PC-3 (cell line): ENCODE measurements at regions not wholly inside any gene's neighbourhood (a gene's known extent, or its start where the extent isn't known, plus 50 kb on each side); places are given as distances from the start of the nearest gene placed in this dataset.

ENCODE experiments used
- ATAC-seq: fragments of 200-7000 bp; cut with Tn5 transposase; 2 replicates; pipeline ENCODE4 v1.9.1; 2020; ENCODE audit warnings: mild to moderate bottlenecking, moderate library complexity
- BruUV-seq: library from RNA; stranded (reverse); fragments of 400-500 nt; replicated peaks from 2 replicates; lab custom pipeline; 2021; lab: Mats Ljungman, UMichigan
- CTCF ChIA-PET: fragments of 300-600 bp; sonication (Branson Sonifier 250); formaldehyde crosslinking; loops from one replicate; lab custom pipeline; 2022; ENCODE audit warnings: antibody characterized with exemption; lab: Charles Lee
- POLR2A ChIA-PET: fragments of 300-600 bp; sonication (Branson Sonifier 250); formaldehyde crosslinking; loops from one replicate; lab custom pipeline; 2022; ENCODE audit warnings: antibody characterized with exemption; ENCODE audit not compliant: unreplicated experiment; lab: Charles Lee
- DNase-seq: peaks from one replicate; pipeline ENCODE4 v3.0.0-alpha.2; 2015
- H2AFZ ChIP-seq: fragments of 300-600 bp; sonication (generic); 2 replicates; pipeline ENCODE4 v1.6.0; 2016; ENCODE audit warnings: antibody characterized with exemption, low read length
- H3F3A ChIP-seq: fragments of 300-600 bp; sonication (generic); one replicate; pipeline ENCODE4 v1.6.0; 2017; ENCODE audit warnings: antibody characterized with exemption, low read length, control low read depth, mild to moderate bottlenecking; ENCODE audit not compliant: unreplicated experiment
- H3K27ac ChIP-seq: fragments of 300-600 bp; sonication (generic); 2 replicates; pipeline ENCODE4 v1.5.1; 2016; ENCODE audit warnings: mild to moderate bottlenecking, low read length
- H3K27me3 ChIP-seq: fragments of 300-600 bp; sonication (generic); 2 replicates; pipeline ENCODE4 v1.6.1; 2016; ENCODE audit warnings: low read length, mixed read lengths
- H3K36me3 ChIP-seq: fragments of 300-600 bp; sonication (generic); 2 replicates; pipeline ENCODE4 v1.6.1; 2016; ENCODE audit warnings: low read depth, mixed run types, low read length, mixed read lengths
- H3K4me1 ChIP-seq: fragments of 300-600 bp; sonication (generic); 2 replicates; pipeline ENCODE4 v1.5.1; 2016; ENCODE audit warnings: low read length; ENCODE audit not compliant: insufficient read depth
- H3K4me2 ChIP-seq: fragments of 300-600 bp; sonication (generic); 2 replicates; pipeline ENCODE4 v1.6.0; 2016; ENCODE audit warnings: low read length
- H3K4me3 ChIP-seq: fragments of 300-600 bp; sonication (generic); 2 replicates; pipeline ENCODE4 v1.5.1; 2016; ENCODE audit warnings: mild to moderate bottlenecking, low read length, mixed read lengths
- H3K79me2 ChIP-seq: fragments of 300-600 bp; sonication (generic); 2 replicates; pipeline ENCODE4 v1.6.1; 2017; ENCODE audit warnings: low read length, mixed read lengths
- H3K9ac ChIP-seq: fragments of 300-600 bp; sonication (generic); 2 replicates; pipeline ENCODE4 v1.6.0; 2016; ENCODE audit warnings: mild to moderate bottlenecking, low read length
- H3K9me2 ChIP-seq: fragments of 300-600 bp; sonication (generic); replicated peaks from 2 replicates; pipeline ENCODE4 v1.6.1; 2016; ENCODE audit warnings: mixed run types, low read length, mixed read lengths
- H3K9me3 ChIP-seq: fragments of 300-600 bp; sonication (generic); 2 replicates; pipeline ENCODE4 v1.6.1; 2016; ENCODE audit warnings: low read length, mixed read lengths
- H4K20me1 ChIP-seq: fragments of 300-600 bp; sonication (generic); 2 replicates; pipeline ENCODE4 v1.6.1; 2016; ENCODE audit warnings: low read length, mixed read lengths
- CTCF ChIP-seq: fragments of 300-600 bp; sonication (generic); conservative IDR thresholded peaks from 2 replicates; pipeline ENCODE4 v1.5.1; 2017; ENCODE audit warnings: antibody characterized with exemption, low read depth, mild to moderate bottlenecking, low read length
- EZH2 ChIP-seq: fragments of 300-600 bp; sonication (generic); IDR thresholded peaks from one replicate; pipeline ENCODE4 v1.6.1; 2017; ENCODE audit warnings: antibody characterized with exemption, mild to moderate bottlenecking, low read length; ENCODE audit not compliant: unreplicated experiment
- EZH2phosphoT487 ChIP-seq: fragments of 300-600 bp; sonication (generic); IDR thresholded peaks from 2 replicates; pipeline ENCODE4 v1.6.1; 2018; ENCODE audit warnings: mild to moderate bottlenecking, antibody characterized with exemption, low read length, borderline replicate concordance
- intact Hi-C: fragments of 100-400 bp; cut with micrococcal nuclease; formaldehyde crosslinking; loops from 2 replicates; pipeline ENCODE4 v1.9.0; 2023

- no peak for ATAC-seq
- no peaks in the 10 kb centered on the region for H4K20me1 ChIP-seq
- no peak for DNase-seq
- no peaks in the 10 kb centered on the region for H3K9me2 ChIP-seq
- H3K9me3 ChIP-seq: no peaks in the 10 kb centered on the region
- peaks cover 58% of the 10 kb centered on the region for H3K27me3 ChIP-seq
- H2AFZ ChIP-seq: no peak overlapping the region
- BruUV-seq: no TSS peak
- H3K79me2 ChIP-seq: no peaks in the 10 kb centered on the region
- TF ChIP-seq CTCF: no peak
- TF ChIP-seq EZH2: no peak
- no peak for TF ChIP-seq EZH2phosphoT487
- intact Hi-C loops: no loop called here
- no peak overlapping the region for H3K4me3 ChIP-seq
- POLR2A ChIA-PET: no interaction called here
- H3K4me2 ChIP-seq: no peak overlapping the region
- no peaks in the 10 kb centered on the region for H3K36me3 ChIP-seq
- H3K4me1 ChIP-seq: no peaks in the 10 kb centered on the region
- CTCF ChIA-PET: no interaction called here
- H3K9ac ChIP-seq: no peak overlapping the region
- no peaks in the 10 kb centered on the region for H3F3A ChIP-seq
- no peak overlapping the region for H3K27ac ChIP-seq
Observed at GRCh38 chr10:133024704-133025557, 62.8 kb upstream of the ADGRA1 start.

DNA sequence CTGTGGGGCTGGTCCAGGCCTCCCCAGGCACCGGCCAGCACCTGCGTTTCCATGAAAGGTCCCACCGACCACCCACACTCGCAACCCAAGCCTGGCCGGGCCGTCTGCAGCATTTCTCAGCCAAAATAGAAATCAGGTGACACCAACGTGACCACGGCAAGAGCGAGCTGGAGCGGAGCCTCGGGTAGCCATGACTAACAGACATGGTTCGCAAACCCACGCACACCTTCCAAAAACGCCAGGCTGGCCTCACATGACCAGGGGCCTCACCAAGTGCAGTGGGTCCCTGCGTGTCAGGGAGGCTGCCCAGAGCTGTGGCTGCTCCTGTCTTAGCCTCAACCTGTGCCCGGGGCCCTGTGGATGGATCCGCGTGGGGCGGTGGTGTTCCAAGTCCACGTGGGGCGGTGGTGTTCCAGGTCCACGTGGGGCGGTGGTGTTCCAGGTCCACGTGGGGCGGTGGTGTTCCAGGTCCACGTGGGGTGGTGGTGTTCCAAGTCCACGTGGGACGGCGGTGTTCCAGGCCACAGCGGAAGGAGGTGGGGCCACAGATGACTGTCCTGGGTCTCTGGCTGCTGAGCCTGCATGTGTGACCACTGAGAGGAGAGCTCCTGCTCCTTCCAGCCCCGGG lies 64.4 kb upstream of the ADGRA1 start:
- ATAC-seq (no peak), DNase-seq (no peak)
- no peaks in the 10 kb centered on the region for H3K79me2 ChIP-seq
- intact Hi-C loops: no loop called here
- H3K9me2 ChIP-seq: no peaks in the 10 kb centered on the region
- H3K4me1 ChIP-seq: no peaks in the 10 kb centered on the region
- no peak overlapping the region for H2AFZ ChIP-seq
- no peaks in the 10 kb centered on the region for H4K20me1 ChIP-seq
- no peak for TF ChIP-seq EZH2phosphoT487
- no peak for TF ChIP-seq CTCF
- TF ChIP-seq EZH2: no peak
- no peaks in the 10 kb centered on the region for H3F3A ChIP-seq
- H3K27ac ChIP-seq: no peak overlapping the region
- no peak overlapping the region for H3K4me3 ChIP-seq
- H3K4me2 ChIP-seq: no peak overlapping the region
- H3K36me3 ChIP-seq: no peaks in the 10 kb centered on the region
- POLR2A ChIA-PET: no interaction called here
- CTCF ChIA-PET: no interaction called here
- no TSS peak for BruUV-seq
- no peaks in the 10 kb centered on the region for H3K9me3 ChIP-seq
- H3K27me3 ChIP-seq: peaks cover 47% of the 10 kb centered on the region
- H3K9ac ChIP-seq: no peak overlapping the region

DNA sequence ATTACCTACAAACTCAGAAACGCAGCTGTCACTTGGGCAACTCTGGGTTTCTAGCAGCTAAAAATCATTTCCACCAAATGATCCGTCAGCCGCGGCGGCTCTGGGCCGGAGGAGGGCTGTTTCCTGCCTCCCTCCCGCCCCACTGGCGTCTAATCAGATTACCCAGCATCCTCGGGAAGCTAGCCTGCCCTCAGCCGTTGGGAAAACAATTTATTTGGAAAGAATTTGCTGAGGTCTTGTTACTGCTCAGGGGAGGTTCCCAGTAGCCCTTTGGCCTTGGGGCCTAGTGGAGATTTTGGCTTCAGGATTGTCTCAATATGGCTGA lies 65.0 kb upstream of the ADGRA1 start:
- H3K9me2 ChIP-seq: no peaks in the 10 kb centered on the region
- no peaks in the 10 kb centered on the region for H3K9me3 ChIP-seq
- H3K9ac ChIP-seq: no peak overlapping the region
- POLR2A ChIA-PET: no interaction called here
- intact Hi-C loops: no loop called here
- H2AFZ ChIP-seq: no peak overlapping the region
- ATAC-seq: no peak
- no peak for DNase-seq
- H3K4me2 ChIP-seq: no peak overlapping the region
- TF ChIP-seq EZH2 (no peak), CTCF (no peak)
- no peaks in the 10 kb centered on the region for H4K20me1 ChIP-seq
- no TSS peak for BruUV-seq
- H3F3A ChIP-seq: no peaks in the 10 kb centered on the region
- H3K79me2 ChIP-seq: no peaks in the 10 kb centered on the region
- no peaks in the 10 kb centered on the region for H3K36me3 ChIP-seq
- H3K4me3 ChIP-seq: no peak overlapping the region
- CTCF ChIA-PET: no interaction called here
- H3K27me3 ChIP-seq: peaks cover 44% of the 10 kb centered on the region
- no peaks in the 10 kb centered on the region for H3K4me1 ChIP-seq
- no peak overlapping the region for H3K27ac ChIP-seq
